GM12891 (cell line): ENCODE measurements at regions not wholly inside any gene's neighbourhood (a gene's known extent, or its start where the extent isn't known, plus 50 kb on each side); places are given as distances from the start of the nearest gene placed in this dataset.

Experiments
- PAX5 ChIP-seq: IDR thresholded peaks from 2 replicates; pipeline ENCODE4 v1.6.1; 2011; ENCODE audit warnings: low read length, moderate library complexity, mild to moderate bottlenecking; ENCODE audit not compliant: insufficient read depth, severe bottlenecking
- POLR2A ChIP-seq: IDR thresholded peaks from 2 replicates; pipeline ENCODE4 v1.6.1; 2011; ENCODE audit warnings: low read depth, low read length, control low read depth
- POLR2AphosphoS5 ChIP-seq: IDR thresholded peaks from 2 replicates; pipeline ENCODE4 v1.6.1; 2011; ENCODE audit warnings: low read depth, low read length, control low read depth
- TAF1 ChIP-seq: IDR thresholded peaks from 2 replicates; pipeline ENCODE4 v1.6.1; 2011; ENCODE audit warnings: low read depth, low read length, control low read depth

- TF ChIP-seq POLR2A = no peak
- TF ChIP-seq POLR2AphosphoS5 = no peak
- no peak for TF ChIP-seq PAX5
- TF ChIP-seq TAF1 = no peak
These were observed 637.3 kb downstream of the TUSC7 start for GRCh38 chr3:117346901-117347300.
